ENCODE measurements at regions not wholly inside any gene's neighbourhood (a gene's known extent, or its start where the extent isn't known, plus 50 kb on each side); places are given as distances from the start of the nearest gene placed in this dataset.
A peak's percentile ranks its signal among the peaks of the same experiment; 100 is the strongest.

DNA sequence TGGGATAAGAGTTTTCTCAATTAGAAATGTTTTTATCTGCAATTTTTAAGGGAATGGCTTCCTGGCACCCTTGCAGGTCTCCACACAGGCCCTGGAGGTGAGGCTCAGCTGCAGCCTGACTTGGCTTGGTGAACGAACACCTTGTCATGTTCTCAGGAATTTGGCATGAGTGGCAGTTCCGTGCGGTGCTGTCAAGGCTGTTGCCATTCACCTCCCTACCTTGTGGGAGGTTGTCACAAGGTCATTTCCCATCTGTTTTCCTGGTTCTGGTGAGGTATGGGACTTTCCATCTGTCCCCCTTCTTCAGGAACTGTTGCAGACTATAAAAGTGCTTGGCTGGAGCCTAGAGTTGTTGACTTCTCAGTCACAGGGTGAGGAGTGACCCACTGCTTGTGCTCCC, 82.9 kb downstream of the ELOVL4 start:
- Mint-ChIP-seq H3K4me3 (no peak overlapping the region), H3K4me1 (peaks cover 0 to 4% (median under 1%) of the 10 kb centered on the region in 3 donors), H3K36me3 (no peaks in the 10 kb centered on the region), H3K27me3 (peaks cover 12 to 24% (median 13%) of the 10 kb centered on the region in 3 donors), H3K9me3 (no peaks in the 10 kb centered on the region), H3K27ac (no peak overlapping the region)
- ATAC-seq (ENCODE audit: low read depth in 2 of 2) = no peak
- DNase-seq = no peak

DNA sequence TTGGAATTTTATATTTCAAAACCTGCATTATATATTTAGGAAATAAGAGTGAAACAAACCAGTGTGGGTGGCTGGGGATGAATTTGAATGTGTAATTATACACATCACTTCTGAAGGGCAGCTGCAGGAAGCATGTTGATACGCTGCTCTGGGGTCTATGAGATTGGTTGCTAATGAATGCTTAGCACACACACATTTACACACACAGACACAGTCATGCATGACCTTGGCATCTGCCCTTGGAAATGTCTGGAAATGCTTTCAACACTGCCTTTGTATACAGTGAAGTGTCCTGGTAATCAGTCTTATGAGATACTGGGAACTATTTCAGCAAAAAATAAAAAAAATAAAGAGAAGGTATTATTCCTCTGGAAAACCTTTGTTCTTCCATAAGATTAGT, 83.4 kb downstream of the ELOVL4 start:
- no peak for ATAC-seq (ENCODE audit: low read depth in 2 of 2)
- no peak overlapping the region for H3K4me3 Mint-ChIP-seq
- DNase-seq = no peak
- peaks cover 9 to 23% (median 12%) of the 10 kb centered on the region in 3 donors for H3K27me3 Mint-ChIP-seq
- no peaks in the 10 kb centered on the region for H3K9me3 Mint-ChIP-seq
- H3K27ac Mint-ChIP-seq = no peak overlapping the region
- no peaks in the 10 kb centered on the region for H3K36me3 Mint-ChIP-seq
- H3K4me1 Mint-ChIP-seq = peaks cover 0 to 4% (median 0%) of the 10 kb centered on the region in 3 donors

DNA sequence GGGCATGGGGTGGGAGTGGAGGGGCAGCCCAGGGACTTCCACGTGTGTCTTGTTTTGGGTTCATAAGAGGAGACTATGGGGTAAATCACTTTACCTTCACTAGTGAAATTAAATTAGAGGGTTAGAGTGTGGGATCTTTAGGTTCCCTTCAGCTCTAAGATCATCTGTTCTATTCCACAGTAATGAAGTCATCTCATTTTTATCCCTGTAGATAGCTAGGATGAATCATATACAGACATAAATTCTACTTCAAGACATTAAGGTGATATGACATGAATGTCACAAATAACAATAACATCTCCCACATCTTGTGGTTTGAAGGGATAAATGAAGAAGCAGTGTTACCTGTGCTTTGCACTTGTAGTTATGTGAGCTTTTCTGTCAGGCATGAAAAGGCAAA, 83.8 kb downstream of the ELOVL4 start:
- Mint-ChIP-seq H3K9me3 (no peaks in the 10 kb centered on the region), H3K27me3 (peaks cover 5 to 23% (median 12%) of the 10 kb centered on the region in 3 donors), H3K4me1 (peaks cover 0 to 4% (median 0%) of the 10 kb centered on the region in 3 donors), H3K4me3 (no peak overlapping the region), H3K27ac (no peak overlapping the region), H3K36me3 (no peaks in the 10 kb centered on the region)
- ATAC-seq (ENCODE audit: low read depth in 2 of 2) (no peak), DNase-seq (no peak)

DNA sequence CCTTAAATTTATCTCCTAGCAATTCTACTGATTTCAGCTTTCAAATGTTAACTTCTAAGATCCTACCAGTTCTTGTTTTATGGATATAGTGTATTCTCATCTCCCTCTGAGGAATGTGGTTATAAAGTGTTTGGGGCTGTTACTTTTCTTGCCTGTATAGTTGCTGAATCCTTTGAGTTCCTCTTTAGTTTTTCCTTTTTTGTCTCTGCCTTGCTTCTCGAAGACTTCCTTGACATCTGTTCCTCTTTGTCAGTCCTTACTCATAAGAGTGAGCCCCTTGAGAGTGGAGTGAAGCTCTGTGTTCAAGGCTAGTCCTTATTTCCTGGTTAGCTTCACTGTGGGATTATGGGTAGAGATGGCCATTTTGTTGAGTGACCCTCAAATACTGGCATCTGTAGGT, 84.6 kb downstream of the ELOVL4 start:
- H3K4me1 Mint-ChIP-seq = no peaks in the 10 kb centered on the region
- H3K9me3 Mint-ChIP-seq = no peaks in the 10 kb centered on the region
- DNase-seq (no peak), ATAC-seq (ENCODE audit: low read depth in 2 of 2) (no peak)
- no peak overlapping the region for H3K4me3 Mint-ChIP-seq
- H3K27me3 Mint-ChIP-seq = peaks cover 5 to 18% (median 12%) of the 10 kb centered on the region in 3 donors
- H3K36me3 Mint-ChIP-seq = no peaks in the 10 kb centered on the region
- H3K27ac Mint-ChIP-seq = no peak overlapping the region

DNA sequence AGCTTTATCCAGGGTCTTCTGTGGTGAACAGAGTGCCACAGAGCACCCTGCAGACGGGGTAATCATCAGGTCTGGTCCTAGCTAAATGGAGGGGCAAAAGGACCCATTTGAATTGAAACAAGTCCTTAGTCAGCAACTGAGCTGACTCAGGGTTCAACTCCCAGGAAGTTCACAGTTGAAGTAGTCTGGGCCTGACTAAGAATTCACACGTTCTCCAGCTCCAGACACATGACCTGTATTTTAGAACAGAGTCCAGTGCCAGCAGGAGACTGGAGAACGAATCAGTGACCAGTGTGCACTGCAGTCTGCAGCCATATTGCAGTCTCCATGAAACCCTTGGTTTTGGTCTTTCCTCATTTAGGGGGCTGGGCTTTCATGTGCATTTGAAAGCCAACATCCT, 85.2 kb downstream of the ELOVL4 start:
- Mint-ChIP-seq H3K27me3 (peaks cover 5 to 17% (median 12%) of the 10 kb centered on the region in 3 donors), H3K27ac (no peak overlapping the region), H3K4me3 (no peak overlapping the region), H3K36me3 (no peaks in the 10 kb centered on the region), H3K4me1 (no peaks in the 10 kb centered on the region), H3K9me3 (no peaks in the 10 kb centered on the region)
- DNase-seq = no peak
- no peak for ATAC-seq (ENCODE audit: low read depth in 2 of 2)

DNA sequence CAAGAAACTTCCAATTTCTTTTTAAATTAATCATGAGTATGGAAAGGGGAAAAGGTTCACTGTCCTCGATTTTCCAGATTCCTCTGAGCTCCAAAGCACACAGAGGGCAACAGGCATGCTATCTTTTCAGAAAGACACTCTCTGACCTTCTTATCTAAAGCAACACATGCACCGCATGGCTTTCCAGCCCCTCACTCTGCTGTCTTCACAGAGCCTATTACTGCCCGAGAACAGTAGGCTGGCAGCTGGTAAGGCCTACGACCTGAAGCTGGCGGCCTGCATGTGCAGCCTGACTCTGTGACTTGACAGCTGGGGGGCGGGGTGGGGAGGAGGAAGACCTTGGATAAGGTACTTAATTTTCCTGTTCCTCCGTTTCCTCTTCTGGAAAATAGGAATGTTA, 86.3 kb downstream of the ELOVL4 start:
- H3K9me3 Mint-ChIP-seq = no peaks in the 10 kb centered on the region
- no peaks in the 10 kb centered on the region for H3K4me1 Mint-ChIP-seq
- H3K4me3 Mint-ChIP-seq = no peak overlapping the region
- ATAC-seq (ENCODE audit: low read depth in 2 of 2) (no peak), DNase-seq (no peak)
- peaks cover 5 to 12% (median 9%) of the 10 kb centered on the region in 3 donors for H3K27me3 Mint-ChIP-seq
- no peaks in the 10 kb centered on the region for H3K36me3 Mint-ChIP-seq
- no peak overlapping the region for H3K27ac Mint-ChIP-seq

DNA sequence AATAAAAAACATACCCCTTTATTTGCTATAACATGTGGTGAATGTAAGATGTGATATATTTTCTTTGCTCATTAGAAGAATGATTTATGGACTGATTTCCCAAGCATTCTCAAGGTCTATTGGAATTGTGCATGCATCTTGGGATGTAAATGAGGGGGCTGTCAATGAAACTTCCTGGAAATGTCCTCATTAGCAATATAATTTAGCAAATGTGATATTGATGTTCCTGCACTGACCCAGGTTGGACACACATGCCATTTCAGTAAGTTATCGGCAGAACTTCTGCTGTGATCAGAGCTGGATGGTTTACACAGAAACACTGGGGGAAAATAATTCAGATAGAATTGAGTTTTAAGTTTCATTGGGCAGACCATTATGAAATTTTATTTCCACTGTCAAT, 99.9 kb downstream of the ELOVL4 start:
- peaks cover 11 to 28% (median 12%) of the 10 kb centered on the region in 3 donors for H3K27me3 Mint-ChIP-seq
- peaks cover 0 to 4% (median 0%) of the 10 kb centered on the region in 7 donors for H3K9me3 Mint-ChIP-seq
- no peak overlapping the region for H3K4me3 Mint-ChIP-seq
- DNase-seq = no peak
- H3K4me1 Mint-ChIP-seq = no peaks in the 10 kb centered on the region
- H3K27ac Mint-ChIP-seq = no peak overlapping the region
- H3K36me3 Mint-ChIP-seq = peaks cover 0 to 8% of the 10 kb centered on the region in 2 donors
- ATAC-seq (ENCODE audit: low read depth in 2 of 2) = no peak

DNA sequence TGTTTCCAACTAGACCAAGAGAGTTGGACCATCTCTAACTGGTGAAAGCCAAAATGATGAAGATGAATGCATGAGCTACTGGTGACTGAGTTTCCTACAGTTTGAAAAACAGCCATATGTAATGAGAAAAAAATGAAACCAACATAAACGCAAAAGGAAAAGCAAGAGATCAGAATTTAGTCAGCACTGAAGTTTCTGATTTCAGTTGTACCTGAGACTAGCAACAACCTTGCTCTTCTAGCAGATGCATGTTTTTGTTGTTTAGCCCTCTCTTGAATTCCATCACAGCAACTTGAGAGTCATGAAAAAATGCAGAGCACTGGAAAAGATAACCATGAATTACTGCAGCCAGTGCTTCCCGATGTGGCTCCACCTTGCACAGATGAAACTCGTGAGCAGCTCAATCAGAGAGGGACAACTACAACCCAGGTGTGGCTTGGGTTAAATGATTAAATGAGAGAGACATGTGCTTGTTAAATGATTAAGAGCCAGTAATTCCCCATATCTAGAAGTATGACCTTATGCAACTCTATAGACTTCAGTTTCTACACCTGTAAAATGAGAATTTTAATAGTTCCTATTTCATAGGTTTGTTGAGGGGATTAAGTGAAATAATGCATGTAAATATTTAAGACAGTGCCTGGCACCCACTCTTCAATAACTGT, 104.8 kb downstream of the ELOVL4 start:
- Mint-ChIP-seq H3K36me3 (peaks cover 0 to 8% of the 10 kb centered on the region in 2 donors), H3K4me3 (no peak overlapping the region), H3K27me3 (peaks cover 3 to 20% (median 18%) of the 10 kb centered on the region in 3 donors)

DNA sequence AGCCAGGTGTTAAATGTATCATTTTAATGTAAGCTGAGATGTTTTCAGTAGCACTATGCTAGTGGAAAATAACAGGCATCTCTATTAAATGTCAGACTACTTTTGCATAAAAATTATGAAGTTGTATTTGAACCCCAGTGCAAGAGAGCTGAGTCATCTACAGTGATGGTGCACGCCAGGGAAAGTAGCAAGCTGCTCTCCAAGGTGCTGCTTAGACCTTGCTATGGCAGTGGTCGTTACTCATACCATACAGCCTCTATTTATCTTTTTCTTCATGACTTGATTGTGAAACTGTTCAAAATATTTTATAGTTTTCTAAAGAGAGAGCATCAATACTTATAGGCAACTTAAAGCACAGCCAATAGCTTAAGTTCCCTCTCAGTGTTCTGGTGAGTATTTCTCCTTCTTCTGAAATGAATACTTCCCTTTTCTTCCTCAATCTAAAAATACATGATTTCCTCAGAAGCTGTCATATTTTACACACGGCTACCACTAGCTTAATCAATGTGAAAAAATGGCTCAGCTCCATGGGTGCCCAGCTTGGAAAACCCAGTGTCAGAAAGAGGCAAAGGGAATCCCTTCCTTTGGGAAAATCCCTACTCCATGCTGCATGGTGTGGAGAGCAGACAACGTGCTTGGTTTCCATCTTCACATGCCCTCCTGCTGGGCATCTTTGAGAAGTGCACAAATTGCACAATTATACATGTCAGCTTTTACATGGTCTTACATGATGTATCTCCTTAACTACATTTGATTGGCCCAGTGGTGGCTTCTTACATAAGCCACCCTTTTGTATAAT, 105.6 kb downstream of the ELOVL4 start:
- H3K36me3 Mint-ChIP-seq = peaks cover 0 to 8% of the 10 kb centered on the region in 2 donors
- H3K4me3 Mint-ChIP-seq = no peak overlapping the region
- ATAC-seq (ENCODE audit: low read depth in 2 of 2) = no peak

More for the DNA sequence above, 104.8 kb downstream of the ELOVL4 start:
- DNase-seq (no peak), ATAC-seq (ENCODE audit: low read depth in 2 of 2) (no peak)
- peaks cover 0 to 10% (median 0%) of the 10 kb centered on the region in 7 donors for H3K9me3 Mint-ChIP-seq
- peak overlapping the region in 1 of 6 donors; percentile 33 for H3K27ac Mint-ChIP-seq
- H3K4me1 Mint-ChIP-seq = peaks cover 0 to 15% (median 4%) of the 10 kb centered on the region in 3 donors

DNA sequence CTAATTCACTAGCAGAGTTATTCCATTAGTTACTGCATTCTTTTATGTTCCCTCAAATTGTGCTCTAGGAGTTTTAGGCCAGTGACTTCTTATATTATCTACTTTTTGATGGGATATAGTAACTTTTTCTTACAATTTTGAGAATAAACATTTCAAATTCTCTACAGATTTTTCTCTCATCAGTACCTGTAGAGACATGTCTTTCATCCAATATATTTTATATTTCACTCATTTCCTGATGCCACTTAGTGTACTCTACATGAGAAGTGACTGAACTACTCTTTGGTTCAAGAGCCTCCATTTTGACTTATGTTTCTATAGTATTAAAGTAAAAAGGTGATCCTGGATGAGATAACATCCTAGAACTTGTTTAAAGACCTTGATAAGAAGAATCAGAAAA, 108.5 kb downstream of the ELOVL4 start:
- Mint-ChIP-seq H3K27ac (no peak overlapping the region), H3K9me3 (peaks cover 0 to 10% (median 2%) of the 10 kb centered on the region in 7 donors), H3K36me3 (no peaks in the 10 kb centered on the region), H3K4me1 (peaks cover 0 to 15% (median 4%) of the 10 kb centered on the region in 3 donors), H3K27me3 (peaks cover 12 to 16% (median 14%) of the 10 kb centered on the region in 3 donors), H3K4me3 (no peak overlapping the region)
- DNase-seq (no peak), ATAC-seq (ENCODE audit: low read depth in 2 of 2) (no peak)

More for the DNA sequence above, 105.6 kb downstream of the ELOVL4 start:
- Mint-ChIP-seq H3K9me3 (peaks cover 0 to 10% (median 0%) of the 10 kb centered on the region in 7 donors), H3K27ac (no peak overlapping the region), H3K27me3 (peaks cover 3 to 20% (median 19%) of the 10 kb centered on the region in 3 donors), H3K4me1 (peaks cover 0 to 15% (median 4%) of the 10 kb centered on the region in 3 donors)
- DNase-seq = no peak

DNA sequence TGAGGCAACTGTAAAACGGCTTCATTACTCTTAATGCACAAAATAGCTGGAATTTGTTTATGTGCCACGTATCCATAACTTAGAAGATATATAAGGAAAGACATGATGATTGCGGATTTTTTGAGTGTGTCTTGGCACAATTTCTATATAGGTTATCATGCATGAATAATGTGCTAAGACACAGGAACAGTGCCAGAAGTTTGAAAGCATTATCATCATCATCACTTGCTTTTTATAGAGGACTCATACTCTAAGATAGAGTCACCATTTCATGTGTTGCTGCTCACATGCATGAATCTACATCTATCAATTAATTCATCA, 113.4 kb downstream of the ELOVL4 start:
- Mint-ChIP-seq H3K4me3 (no peak overlapping the region), H3K36me3 (no peaks in the 10 kb centered on the region), H3K4me1 (no peaks in the 10 kb centered on the region), H3K27ac (no peak overlapping the region), H3K9me3 (peaks cover 0 to 4% (median 0%) of the 10 kb centered on the region in 7 donors), H3K27me3 (peaks cover 10 to 15% (median 12%) of the 10 kb centered on the region in 3 donors)
- DNase-seq (no peak), ATAC-seq (ENCODE audit: low read depth in 2 of 2) (no peak)

DNA sequence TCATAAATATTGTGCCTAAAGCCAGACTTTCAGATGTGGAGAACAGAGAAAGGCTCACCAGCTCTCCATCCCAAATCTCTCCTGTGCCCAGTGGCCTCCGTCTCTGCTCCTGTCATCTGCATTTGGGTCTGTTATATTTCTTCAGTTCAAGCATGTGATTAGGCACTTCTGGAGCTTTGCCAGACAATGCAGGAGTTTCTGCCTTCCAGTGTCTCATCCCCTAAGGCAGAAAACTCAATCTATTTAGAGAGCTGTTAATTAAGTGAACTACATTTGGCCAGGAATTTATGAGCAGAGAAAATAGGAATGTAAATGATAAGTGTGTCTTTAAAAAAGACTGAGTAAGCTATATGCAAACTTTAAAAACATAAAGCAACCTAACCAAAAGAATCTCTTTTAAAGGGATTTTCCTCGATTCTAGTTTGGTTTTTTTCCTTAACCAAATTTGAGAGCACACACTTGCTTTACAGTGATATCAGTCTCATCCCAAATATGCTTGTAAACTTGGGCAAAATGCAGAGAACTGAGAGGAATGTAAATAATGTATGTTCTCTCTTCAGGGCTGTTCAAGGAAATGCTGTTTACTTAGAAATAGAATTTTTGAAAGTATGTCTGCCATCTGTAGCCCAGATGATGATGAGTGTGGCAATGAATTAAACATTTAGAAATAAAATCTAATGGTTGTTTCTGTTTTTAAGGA, 113.9 kb downstream of the ELOVL4 start:
- ATAC-seq (ENCODE audit: low read depth in 2 of 2) (no peak), DNase-seq (no peak)
- Mint-ChIP-seq H3K27me3 (peaks cover 10 to 15% (median 12%) of the 10 kb centered on the region in 3 donors), H3K36me3 (no peaks in the 10 kb centered on the region), H3K27ac (no peak overlapping the region), H3K9me3 (peaks cover 0 to 3% (median 0%) of the 10 kb centered on the region in 7 donors), H3K4me3 (no peak overlapping the region), H3K4me1 (no peaks in the 10 kb centered on the region)

DNA sequence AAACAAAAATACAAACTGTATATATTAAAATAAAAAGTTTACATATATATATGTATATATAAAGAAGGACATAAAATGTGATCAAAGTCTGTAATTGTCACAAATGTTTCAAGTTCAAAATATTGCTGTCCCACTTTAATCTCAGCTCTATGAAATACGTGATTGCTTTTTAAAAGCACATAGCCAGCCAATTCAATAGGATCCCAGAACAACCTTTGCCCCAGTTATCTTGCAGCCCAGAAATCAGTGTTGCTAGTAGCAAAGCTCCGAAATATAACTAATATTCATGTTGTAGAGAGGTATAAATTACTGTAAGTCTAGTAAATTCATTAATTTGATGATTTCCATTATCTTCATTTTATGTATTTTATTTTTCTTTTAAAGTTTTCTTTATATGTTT, 114.6 kb downstream of the ELOVL4 start:
- no peak overlapping the region for H3K4me3 Mint-ChIP-seq
- H3K4me1 Mint-ChIP-seq = no peaks in the 10 kb centered on the region
- no peaks in the 10 kb centered on the region for H3K36me3 Mint-ChIP-seq
- H3K9me3 Mint-ChIP-seq = peaks cover 0 to 3% (median 0%) of the 10 kb centered on the region in 7 donors
- DNase-seq (no peak), ATAC-seq (ENCODE audit: low read depth in 2 of 2) (no peak)
- H3K27ac Mint-ChIP-seq = no peak overlapping the region
- peaks cover 10 to 15% (median 12%) of the 10 kb centered on the region in 3 donors for H3K27me3 Mint-ChIP-seq
